Left lobe of liver (tissue), 2 donors: ENCODE measurements at regions not wholly inside any gene's neighbourhood (a gene's known extent, or its start where the extent isn't known, plus 50 kb on each side); places are given as distances from the start of the nearest gene placed in this dataset.

Experiments
- ATAC-seq: fragments of 200-7000 bp; cut with Tn5 transposase; one replicate; pipeline ENCODE4 v1.9.1; 2020; ENCODE audit warnings: mild to moderate bottlenecking, moderate library complexity
- DNase-seq: peaks from one replicate; pipeline ENCODE4 v3.0.0-alpha.2; 2020; ENCODE audit warnings: low spot score
- donor health status: DM: no; HTN: no; CAD: no; lungs with moderate emphysema.
- donor health status: DM: no; HTN: yes; CAD: no.

DNA sequence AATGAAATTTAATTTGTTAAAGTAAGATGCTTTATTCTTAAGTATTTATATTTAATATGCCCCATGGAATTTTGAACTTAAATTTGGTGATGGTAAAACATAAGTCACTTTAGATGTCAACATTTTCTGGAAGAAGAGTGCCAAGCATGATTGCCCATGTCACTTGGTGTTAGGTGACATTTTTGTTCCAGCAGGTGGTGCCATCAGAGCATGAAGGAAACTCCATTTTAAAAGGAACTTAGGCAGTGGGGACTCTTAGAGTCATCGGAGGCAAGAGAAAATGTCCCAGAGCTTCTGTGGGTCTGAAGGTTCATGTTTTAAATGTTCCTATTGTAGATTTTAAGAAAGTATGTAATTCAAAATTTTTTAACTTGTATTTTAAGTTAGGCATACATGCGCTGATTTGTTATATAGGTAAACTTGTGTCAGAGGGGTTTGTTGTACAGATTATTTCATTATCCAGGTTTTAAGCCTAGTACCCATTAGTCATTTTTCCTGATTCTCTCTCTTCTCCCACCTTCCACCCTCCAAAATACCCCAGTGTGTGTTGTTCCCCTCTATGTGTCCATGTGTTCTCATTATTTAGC, 789.3 kb downstream of the SEMA5A start:
- ATAC-seq (peak; percentile 52), DNase-seq (no peak)

DNA sequence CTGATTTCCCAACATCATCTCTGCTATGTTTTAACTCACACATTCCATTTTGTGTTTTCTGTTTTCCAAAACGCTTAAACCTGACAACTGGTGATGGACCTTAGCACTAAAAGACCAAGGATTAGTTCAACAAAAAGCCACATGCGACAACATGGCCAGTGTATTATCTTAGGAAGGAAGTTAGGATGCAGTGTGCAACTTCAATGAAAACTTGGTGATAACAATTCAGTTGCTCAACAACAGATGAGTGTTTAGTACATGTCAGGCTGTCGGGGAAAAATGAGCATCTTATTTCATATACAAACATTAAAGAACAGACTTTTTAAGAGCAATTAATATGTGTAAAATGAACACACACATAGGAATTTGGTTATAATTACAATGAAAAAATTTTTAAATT, 780.0 kb downstream of the SEMA5A start:
- no peak for ATAC-seq

DNA sequence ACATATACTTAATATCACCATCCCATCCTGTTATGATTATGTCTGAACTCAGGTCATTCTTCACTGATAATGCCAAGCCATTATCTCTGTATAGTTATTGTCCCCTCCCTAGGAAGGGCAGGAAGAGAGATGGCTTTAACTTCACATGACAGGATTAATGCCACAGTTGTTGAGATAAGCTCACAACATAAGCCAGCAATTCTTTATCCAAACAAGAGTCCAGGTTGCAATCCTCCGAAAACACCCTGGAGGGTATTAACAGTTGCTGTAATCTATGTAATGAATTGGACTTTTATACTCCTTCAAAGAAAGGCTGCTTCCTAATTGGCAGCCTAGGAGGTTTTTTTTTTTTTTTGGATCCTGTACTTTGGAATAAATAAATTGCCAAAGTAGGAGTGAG, 779.4 kb downstream of the SEMA5A start:
- no peak for ATAC-seq

More for the DNA sequence above, 780.0 kb downstream of the SEMA5A start:
- no peak for DNase-seq

DNA sequence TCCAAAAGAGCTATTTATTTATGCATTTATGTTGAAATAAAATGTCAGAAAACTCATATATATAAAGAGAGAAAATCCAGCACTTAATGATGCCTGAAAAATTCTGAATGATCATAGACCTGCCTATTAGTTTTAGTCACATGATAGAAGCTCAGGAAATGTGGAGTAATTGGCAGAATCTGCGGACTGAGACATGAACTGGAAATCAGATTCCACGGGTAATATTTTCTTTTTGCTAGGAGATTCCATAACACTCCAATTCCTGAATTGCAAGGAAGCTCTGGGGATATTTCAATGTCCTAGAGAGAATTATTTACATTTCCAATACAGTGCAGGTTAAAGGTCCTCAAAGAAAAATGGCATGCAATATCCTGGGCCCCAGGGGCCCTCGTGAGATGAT, 778.8 kb downstream of the SEMA5A start:
- no peak for ATAC-seq
- no peak for DNase-seq

More for the DNA sequence above, 779.4 kb downstream of the SEMA5A start:
- DNase-seq = no peak

DNA sequence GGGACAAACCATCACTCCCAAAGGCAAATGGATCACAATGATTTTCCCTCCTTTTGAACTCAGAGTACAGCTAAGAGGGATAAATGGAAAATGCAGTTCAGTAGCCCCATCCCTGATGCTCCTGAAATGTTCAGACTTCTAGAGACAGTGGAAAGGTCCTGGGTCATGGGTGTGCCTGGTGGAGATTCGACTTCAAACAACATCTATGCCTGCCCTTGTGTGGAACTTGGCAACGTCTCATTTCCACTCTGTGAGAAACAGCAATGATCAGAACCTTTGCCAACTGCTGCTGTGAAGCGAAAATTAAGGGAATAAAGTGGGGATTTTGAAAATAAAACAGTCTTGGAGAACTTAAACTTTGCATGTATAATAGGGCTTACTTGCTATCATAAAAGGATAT, 778.1 kb downstream of the SEMA5A start:
- ATAC-seq = no peak
- no peak for DNase-seq

DNA sequence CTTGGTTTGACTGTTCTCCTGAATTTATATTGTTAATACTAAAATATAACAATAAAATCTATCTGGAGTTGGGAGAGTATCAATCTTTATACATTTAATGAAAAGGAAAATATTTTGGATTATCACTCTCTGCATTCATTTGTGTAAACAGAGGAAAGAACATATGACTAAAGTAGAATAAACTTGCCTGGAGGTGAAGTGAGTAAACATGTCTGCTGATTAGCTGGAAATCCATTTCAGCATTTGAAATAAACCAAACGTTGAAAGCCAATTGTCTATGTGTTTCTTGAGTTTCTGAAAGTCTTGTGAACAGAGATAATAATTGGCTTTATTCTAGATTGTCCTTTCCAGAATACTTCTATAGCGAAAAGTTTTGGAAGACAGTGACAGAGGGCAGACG, 776.2 kb downstream of the SEMA5A start:
- ATAC-seq (no peak), DNase-seq (no peak)

DNA sequence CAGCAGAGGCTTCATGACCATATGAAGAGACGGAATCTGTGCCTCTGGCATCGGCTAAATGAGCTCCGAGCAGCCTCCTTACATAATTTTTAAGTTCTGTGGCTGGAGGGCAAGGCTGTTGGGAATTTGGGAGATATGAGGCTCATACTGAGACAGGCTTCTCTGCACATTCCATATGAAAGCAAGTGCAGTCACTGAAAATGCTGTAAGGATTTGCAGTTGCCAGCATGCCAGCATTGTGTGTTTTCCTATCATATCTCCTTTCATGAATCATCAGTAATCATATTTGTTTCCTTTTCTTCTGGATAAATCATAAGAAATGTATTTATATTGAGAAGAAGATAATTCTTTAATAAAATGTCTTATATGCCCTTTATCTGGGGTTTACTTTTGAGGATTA, 775.4 kb downstream of the SEMA5A start:
- DNase-seq (no peak), ATAC-seq (no peak)

DNA sequence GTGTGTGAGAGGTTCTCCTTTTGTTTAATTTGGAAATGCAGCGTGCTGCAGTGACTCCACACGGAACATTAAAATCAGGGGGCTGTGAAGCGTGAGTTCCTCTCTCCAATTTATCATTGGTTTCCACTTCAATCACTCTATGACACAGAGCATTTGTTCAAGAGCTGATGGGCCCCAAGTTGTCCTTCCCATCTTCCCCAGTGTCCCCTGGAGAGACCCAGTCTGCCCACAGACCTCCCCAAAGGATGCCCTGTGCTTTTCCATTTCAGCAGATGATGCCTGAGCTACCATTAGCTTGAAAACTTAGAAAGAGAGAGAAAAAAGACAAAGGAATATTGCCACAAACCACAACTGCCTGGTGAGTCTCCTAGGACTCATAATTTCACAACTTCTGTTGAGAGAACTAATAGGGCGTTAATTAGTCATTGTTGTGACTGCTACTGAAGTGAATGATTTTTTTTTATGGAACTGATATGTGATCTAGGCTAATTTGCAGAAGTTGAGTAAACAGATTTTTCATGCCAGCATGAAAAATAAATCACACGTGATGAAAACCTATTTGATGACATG, 772.7 kb downstream of the SEMA5A start:
- DNase-seq = no peak
- no peak for ATAC-seq

DNA sequence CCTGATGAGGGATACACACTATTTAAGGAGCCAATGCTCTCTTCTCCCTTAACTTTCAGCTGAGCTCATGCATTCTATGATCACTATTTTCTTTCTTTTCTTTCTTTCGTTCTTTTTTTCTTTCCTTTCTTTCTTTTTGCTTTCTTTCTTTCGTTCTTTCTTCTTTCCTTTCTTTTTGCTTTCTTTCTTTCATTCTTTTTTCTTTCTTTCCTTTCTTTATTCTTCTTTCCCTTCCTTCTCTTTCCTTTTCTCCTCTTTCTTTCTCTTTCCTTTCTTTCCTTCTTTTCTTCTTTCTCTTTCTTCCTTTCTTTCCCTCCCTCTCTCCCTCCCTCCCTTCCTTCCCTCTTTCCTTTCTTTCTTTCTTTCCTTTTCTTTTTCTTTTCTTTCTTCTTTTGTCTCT, 761.2 kb downstream of the SEMA5A start:
- no peak for ATAC-seq

DNA sequence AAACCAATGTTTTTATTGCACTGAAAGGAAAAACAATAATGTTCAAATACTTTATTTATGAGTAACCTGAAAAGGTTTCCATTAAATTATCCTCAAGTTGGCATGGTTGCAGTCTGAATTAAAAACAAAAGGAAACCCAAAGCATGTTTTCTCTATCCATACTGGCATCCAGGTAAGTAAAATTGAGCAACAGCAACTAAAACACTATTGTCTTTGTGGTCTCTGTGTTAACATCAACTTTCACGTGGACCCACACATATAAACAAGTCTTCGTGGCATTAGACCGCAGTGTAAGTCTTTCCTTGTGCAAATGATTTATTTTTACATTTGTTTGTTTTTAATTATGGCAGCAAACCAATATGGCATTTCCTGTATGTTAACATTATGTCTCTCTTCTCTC, 757.6 kb downstream of the SEMA5A start:
- ATAC-seq = no peak
- no peak for DNase-seq

More for the DNA sequence above, 761.2 kb downstream of the SEMA5A start:
- no peak for DNase-seq

DNA sequence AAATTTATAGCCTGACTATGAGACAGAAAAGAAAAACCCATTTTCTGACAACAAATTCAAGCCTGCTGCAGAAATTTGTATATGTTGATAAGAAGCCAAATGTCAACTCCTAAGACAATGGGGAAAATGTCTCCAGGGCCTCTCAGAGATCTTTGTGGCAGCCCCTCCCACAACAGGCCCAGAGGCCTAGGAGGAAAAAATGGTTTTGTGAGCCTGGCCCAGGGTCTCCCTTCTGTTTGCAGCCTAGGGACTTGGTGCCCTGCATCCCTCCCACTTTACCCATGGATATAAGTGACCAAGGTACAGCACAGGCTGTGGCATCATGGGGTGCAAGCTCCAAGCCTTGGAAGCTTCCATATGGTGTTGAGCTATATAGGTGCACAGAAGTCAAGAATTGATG, 740.2 kb downstream of the SEMA5A start:
- ATAC-seq (no peak), DNase-seq (no peak)

DNA sequence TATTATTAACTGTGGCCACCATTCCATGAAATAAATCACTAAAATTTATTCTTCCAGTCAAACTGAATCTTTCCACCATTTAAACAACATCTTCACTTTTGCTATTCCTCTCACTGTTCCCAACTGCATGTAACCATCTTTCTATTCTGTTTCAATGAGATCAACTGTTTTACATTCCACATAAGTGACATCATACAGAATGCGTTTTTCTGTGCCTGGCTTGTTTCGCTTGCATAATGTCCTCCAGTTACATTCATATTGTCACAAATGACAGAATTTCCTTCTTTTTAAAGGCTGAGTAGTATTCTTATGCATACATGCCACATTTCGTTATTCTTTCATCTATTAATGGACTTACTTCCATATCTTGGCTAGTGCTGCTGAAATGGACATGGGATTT, 738.2 kb downstream of the SEMA5A start:
- no peak for ATAC-seq
- no peak for DNase-seq

DNA sequence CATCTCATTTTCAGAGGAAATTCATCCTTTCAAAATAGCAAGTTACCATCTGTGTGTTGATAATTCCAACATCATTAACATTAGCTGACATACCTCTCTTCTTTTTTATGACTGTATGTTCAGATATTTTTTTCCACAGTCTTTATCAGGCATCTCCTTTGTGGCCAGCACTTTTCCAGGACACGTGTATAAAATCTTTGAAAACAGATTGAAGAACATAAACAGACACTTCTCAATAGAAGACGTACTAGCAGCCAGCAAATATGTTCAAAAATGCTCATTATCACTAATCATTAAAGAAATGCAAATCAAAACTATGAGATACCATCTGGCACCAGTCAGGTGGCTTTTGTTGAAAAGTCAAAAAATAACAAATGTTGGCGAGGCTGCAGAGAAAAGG, 734.3 kb downstream of the SEMA5A start:
- ATAC-seq (no peak), DNase-seq (no peak)

DNA sequence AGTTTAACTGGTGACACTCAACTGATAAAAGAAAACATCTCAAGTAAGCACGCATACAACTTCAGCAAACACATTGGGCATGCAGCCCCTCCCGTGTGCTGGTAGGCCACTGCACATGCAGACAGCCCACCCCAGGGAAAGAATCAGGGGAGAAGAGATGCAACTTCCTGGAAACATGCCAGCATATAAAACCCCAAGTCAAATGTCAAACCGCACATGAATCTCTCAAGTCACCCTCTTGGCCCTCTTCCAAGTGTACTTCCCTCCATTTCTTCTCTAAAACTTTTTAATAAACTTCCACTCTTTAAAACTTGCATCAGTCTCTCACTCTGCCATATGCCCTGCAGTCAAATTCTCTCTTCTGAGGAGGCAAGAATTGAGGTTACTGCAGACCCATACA, 732.7 kb downstream of the SEMA5A start:
- ATAC-seq (no peak), DNase-seq (no peak)

DNA sequence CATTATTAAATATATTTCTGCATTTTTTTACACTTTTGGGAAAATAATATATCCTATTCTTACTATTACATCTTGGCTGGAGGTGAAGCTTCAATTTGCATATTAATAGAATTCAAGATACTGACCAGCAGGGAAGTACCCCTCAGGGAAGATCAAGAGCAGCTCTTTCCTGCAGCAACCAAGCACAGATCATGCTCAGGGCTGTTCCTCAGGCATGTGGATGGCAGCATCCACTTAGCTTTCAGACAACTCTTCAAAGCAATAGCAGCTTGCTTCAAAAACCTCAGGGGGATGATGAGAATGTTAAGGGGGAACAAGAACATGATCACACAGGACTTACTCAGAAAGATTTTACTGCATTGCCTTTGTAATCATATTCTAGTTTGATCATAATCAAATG, 731.8 kb downstream of the SEMA5A start:
- ATAC-seq (no peak), DNase-seq (no peak)

DNA sequence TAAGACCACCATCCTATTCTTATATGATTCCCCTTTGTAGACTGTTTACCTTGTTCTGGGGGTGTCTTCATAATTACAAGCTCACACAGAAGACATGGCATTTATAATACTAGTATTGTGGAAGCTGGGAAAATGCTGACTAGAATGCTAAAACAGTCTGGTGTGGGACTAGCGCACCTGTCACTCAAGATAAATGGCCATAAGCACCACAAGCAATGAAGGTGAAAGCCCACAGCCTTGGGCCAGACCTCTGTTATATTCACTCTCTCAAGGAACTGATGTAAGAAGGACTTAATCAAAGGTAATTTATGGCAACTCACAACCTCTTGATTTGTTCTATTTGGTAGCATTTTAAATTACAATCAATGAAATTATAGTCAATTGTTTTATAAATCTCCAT, 721.5 kb downstream of the SEMA5A start:
- DNase-seq = no peak

DNA sequence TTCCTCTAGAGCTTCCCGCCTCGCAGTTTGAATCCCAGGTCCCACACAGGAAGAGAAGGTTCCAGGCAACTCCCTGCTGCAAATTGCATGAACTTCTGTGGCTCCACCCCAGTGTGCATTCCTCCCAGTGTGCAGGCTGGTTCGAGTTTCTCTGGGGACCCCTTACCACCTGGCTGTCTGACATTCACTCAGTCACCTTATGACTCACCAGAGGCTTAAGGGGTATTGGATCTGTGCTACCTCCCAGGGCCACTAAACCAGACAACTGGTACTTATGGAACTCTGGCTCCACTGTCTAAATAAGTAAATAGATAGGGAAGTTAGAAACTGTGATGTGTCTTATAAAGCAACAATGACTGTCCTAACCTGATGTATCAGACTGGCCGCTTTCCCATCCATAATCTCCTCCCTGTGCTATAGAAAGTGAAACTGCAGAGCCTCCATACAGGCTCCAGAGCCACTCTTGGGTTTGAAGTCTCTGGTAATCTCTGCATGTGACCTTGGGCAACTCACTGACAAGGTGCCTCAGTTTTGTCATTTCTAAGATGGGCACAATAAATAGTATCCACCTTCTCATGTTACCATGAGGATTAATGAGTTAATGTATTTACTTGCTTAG, 720.6 kb downstream of the SEMA5A start:
- DNase-seq (no peak), ATAC-seq (no peak)

More for the DNA sequence above, 721.5 kb downstream of the SEMA5A start:
- ATAC-seq = no peak

DNA sequence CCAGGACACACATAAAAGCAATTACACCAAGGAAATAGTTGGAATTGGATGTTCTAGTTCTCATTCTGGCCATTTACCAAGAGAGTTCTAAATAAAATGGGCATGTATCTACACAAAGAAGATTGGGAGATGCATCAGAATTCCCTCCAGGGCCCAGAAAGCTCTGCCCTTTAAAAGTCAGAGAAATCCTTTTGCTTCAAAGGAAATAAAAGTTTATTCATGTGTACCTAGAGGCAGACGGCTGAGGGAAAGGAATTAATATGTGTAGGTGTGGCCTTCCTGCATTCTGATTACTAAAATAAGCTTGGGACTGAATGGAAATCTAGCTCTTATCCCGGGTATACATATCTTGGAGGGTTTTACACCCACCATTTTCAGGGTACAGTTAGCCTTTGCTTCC, 719.4 kb downstream of the SEMA5A start:
- ATAC-seq = no peak
- no peak for DNase-seq

DNA sequence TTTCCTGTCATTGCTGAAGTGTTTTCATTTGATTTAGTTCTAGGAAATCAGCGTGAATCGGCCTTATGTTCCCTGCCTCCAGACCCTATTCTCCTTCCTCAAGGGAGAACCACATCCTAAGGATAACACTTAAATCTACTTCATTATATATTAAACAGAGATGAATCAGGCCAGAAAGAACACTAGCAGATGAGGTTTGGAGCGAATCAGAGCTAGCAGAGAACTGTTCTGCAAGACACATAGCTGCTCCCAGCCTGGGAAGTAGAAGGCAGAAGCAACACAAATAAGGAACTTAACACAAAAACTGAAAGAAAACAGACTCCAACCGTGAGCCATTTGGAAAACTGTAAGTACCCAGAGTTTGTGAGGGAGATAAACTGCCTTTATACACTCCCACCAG, 718.2 kb downstream of the SEMA5A start:
- ATAC-seq (no peak), DNase-seq (no peak)

DNA sequence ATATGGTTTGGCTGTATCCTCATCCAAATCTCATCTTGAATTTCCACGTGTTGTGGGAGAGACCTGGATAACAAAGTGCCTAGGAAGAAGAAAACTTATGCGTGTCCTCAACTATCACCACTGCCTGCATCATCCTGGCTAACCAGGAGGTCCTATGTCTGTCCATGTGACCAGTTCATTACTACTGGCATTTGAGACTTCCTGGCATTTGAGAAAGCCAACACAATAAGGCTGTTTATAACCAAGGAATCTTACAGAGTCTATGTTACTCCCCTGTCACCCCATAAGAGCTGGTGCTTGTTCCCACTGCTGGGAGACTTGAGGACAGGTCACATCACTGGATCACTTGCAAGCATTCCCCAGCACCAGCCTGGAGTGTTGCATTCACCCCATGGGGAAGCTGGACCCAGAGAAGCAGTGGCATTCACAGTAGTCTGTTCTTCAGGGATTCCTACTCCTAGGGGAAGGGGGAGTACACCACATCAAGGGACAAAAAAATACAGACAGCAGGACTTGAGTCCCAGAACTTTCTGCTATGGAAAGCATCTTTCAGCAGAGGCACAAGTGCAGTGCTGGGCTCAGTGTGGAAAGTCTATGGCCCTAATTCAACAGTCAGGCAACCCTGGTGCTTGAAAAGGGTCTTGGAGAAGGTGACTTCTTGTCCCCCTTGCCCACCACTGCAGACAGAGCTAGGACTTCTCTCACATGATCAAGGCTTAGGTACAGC, 717.1 kb downstream of the SEMA5A start:
- ATAC-seq = no peak
- no peak for DNase-seq

DNA sequence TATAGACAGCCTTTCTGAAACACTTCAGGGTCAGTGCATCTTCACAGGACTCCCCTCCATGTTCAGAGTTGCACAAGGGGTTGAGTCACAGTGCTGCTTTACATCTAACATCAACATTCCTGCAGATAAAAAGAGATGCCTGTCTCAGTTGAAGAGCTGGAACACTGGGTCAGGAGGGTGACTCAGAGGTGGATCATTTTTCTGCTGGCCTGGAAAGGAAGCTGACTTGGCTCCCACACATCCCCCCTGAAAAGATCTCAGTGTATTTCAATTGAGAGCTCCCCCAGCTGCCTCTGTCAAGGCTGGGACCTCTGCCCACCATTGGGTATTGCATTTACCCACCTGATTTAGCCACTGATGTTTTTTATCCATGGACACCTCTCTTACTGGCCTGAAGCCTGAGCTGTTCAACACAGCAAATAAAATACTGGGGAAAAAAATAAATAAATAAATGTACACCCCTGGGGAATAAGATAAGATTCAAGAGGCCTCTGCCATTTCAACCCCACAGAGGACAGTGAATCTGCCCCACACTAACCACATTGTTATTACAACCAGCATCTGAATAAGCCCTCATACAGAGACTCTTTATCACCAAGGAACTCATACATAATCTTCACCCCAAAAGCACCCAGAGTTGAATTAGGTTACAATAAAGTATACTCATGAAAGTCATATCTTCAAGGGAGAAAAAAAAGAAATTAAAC, 716.4 kb downstream of the SEMA5A start:
- no peak for DNase-seq

DNA sequence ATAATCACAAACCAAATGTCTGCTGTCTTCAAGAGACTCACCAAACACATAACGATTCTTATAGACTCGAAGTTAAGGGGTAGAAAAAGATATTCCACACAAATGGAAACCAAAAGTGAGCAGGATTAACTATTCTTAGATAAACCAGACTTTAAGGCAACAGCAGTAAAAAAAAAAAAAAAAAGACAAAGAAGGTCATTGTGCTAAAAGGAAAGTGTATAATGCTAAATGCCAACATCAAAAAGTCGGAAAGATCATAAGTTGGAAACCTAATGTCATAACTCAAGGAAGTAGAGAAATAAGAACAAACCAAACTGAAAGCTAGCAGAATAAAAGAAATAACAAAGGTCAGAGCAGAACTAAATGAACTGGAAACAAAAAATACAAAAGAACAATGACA, 714.6 kb downstream of the SEMA5A start:
- DNase-seq (no peak), ATAC-seq (no peak)

More for the DNA sequence above, 716.4 kb downstream of the SEMA5A start:
- no peak for ATAC-seq
